Peyer's patch (tissue), 4 donors: ENCODE measurements at regions not wholly inside any gene's neighbourhood (a gene's known extent, or its start where the extent isn't known, plus 50 kb on each side); places are given as distances from the start of the nearest gene placed in this dataset.

ENCODE experiments used
- CTCF ChIP-seq, 6 experiments: fragments of 450-650 bp in 4 of 6; fragments of 200-600 bp in 2 of 6; sonication (generic) in 1 of 6; IDR thresholded peaks; one replicate each; pipeline ENCODE4 v1.5.1; 2017 to 2019; ENCODE audit warnings: antibody characterized with exemption in 6 of 6, mild to moderate bottlenecking in 3 of 6, moderate library complexity in 1 of 6
- POLR2A ChIP-seq, 2 donors: fragments of 450-650 bp; IDR thresholded peaks; one replicate each; pipeline ENCODE4 v1.5.1; 2017; ENCODE audit warnings: antibody characterized with exemption in 2 of 2, mild to moderate bottlenecking in 2 of 2, moderate library complexity in 2 of 2

GRCh38 chr3:25349095-25349494 lies 79.0 kb upstream of the RARB start:
- TF ChIP-seq POLR2A (IDR thresholded peaks at IDR 0.05) (no peak), CTCF (IDR thresholded peaks at IDR 0.05) (no peak)
